H7 (cell line): ENCODE measurements at regions not wholly inside any gene's neighbourhood (a gene's known extent, or its start where the extent isn't known, plus 50 kb on each side); places are given as distances from the start of the nearest gene placed in this dataset.
"Not testable (repeated sequence)": the region's sequence is repeated elsewhere in the genome, so short reads cannot be mapped to it uniquely, and the experiment has no call there.

Experiments
- DNase-seq: peaks from one replicate; pipeline ENCODE4 v3.0.0; 2012
- H3K27me3 ChIP-seq: 2 replicates; pipeline ENCODE4 v1.6.0; 2011; ENCODE audit warnings: mild to moderate bottlenecking, low read length; ENCODE audit not compliant: control insufficient read depth, insufficient read depth
- H3K36me3 ChIP-seq: replicated peaks from 2 replicates; pipeline ENCODE4 v1.5.1; 2011; ENCODE audit warnings: low read length; ENCODE audit not compliant: control insufficient read depth, insufficient read depth
- H3K4me3 ChIP-seq: 2 replicates; pipeline ENCODE4 v1.5.1; 2011; ENCODE audit warnings: low read depth, mild to moderate bottlenecking, control low read depth, low read length, moderate library complexity; ENCODE audit not compliant: insufficient read depth

- Histone ChIP-seq H3K4me3 (no peak overlapping the region), H3K27me3 (no peaks in the 10 kb centered on the region), H3K36me3 (no peaks in the 10 kb centered on the region)
- no peak for DNase-seq
These were observed 77.8 kb upstream of the TAB2 start for GRCh38 chr6:149239573-149240209.

- Histone ChIP-seq H3K27me3 (no peaks in the 10 kb centered on the region), H3K36me3 (no peaks in the 10 kb centered on the region), H3K4me3 (no peak overlapping the region)
- DNase-seq, result no peak
These were observed 74.6 kb upstream of the TAB2 start for GRCh38 chr6:149242883-149243282.

GRCh38 chr6:149244105-149244504, 73.4 kb upstream of the TAB2 start:
- H3K27me3 ChIP-seq, result no peaks in the 10 kb centered on the region
- DNase-seq, result no peak
- H3K36me3 ChIP-seq, result no peaks in the 10 kb centered on the region
- H3K4me3 ChIP-seq, result no peak overlapping the region

GRCh38 chr6:149246691-149247384, 70.7 kb upstream of the TAB2 start:
- no peaks in the 10 kb centered on the region for H3K36me3 ChIP-seq
- peak; percentile 20 for DNase-seq
- no peaks in the 10 kb centered on the region for H3K27me3 ChIP-seq
- H3K4me3 ChIP-seq, result no peak overlapping the region

GRCh38 chr6:149247385-149247763, 70.1 kb upstream of the TAB2 start:
- Histone ChIP-seq H3K4me3 (no peak overlapping the region), H3K36me3 (no peaks in the 10 kb centered on the region), H3K27me3 (no peaks in the 10 kb centered on the region)
- DNase-seq, result no peak

DNA sequence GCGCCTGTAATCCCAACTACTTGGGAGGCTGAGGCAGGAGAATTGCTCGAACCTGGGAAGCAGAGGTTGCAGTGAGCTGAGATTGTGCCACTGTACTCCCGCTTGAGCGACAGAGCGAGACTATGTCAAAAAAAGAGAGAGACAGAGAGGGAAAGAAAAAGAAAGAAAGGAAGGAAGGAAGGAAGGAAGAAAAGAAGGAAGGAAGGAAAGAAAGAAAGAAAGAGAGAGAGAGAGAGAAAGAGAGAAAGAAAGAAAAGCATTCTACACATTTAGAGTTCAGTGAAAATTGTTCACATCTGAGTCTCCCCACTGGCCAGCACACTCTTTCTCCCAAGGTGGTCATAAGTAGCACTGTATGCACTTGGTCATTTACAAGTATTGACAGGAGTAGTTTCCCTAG, 69.2 kb upstream of the TAB2 start:
- not testable (repeated sequence) for DNase-seq, H3K27me3 ChIP-seq, H3K36me3 ChIP-seq, H3K4me3 ChIP-seq

DNA sequence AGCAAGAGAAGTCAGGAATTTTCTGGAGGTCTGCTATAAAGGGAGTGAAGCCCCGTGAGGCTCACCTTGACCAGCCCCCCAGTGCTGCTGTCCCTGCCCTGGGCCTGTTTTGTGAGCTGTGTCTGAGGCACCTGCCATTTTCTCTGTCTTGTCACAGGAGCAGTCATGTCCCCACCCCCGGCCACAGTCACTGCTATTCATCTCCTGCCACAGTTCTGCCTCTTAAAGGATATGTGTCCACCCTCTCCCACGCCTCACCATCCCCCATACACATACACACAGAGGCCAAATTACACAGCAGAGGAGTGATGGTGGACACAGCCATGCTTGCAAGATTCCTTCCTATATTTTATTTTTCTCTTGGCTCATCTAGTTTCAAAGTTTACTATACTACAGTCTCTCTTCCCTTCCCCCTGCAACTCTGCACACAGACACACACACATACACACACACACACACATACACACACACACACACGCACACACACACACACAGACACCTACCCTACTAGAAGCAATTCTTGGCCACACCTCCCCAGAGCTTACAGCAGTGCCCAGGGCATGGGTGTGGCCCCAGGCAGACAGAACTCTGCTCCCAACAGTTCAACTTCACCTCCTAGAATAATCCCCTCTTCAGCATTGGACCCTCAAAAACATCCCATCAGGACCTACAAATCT, 68.7 kb upstream of the TAB2 start:
- DNase-seq, result no peak
- Histone ChIP-seq H3K4me3 (no peak overlapping the region), H3K27me3 (no peaks in the 10 kb centered on the region), H3K36me3 (no peaks in the 10 kb centered on the region)

DNA sequence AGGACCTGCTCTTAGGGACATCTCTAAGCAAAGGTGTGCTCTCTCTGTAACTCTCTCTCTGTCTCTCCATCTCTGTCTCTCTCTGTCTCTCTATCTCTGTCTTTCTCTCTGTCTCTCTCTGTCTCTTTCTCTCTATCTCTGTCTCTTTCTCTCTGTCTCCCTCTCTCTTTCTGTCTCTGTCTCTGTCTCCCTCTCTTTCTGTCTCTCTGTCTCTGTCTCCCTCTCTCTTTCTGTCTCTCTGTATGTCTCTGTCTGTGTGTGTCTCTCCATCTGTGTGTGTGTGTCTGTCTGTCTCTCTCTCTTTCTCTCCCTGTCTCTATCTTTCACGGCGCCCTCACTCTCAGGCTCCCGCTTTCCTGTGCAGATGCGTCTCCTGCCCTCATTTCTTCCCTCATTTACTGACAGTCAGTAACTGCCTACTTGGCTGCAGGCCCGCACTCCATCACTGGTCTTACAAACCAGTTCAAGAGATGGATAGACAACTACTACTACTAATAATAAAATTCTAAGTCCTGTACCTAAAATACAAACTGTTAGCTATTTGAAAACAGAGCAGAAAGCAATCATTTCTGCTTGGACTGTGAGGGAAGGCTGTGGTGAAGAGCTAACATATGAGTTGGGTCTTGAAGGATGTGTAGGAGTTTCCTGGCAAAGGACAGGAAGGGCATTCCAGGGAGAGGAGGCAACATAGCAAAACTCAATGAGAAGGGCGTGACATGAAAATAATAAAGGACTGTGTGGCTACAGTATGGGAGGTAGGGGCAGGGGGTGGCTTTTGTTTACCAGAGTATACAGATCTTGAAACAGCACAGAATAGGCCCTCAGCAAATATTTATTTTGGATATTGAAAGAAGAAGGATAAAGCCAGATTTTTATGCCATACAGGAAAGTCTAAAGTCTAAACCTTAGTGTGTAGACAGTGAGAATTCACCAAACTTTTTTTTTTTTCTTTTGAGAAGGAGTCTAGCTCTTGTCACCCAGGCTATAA, 67.8 kb upstream of the TAB2 start:
- Histone ChIP-seq H3K27me3 (no peaks in the 10 kb centered on the region), H3K4me3 (no peak overlapping the region), H3K36me3 (no peaks in the 10 kb centered on the region)
- DNase-seq, result no peak

- Histone ChIP-seq H3K27me3 (no peaks in the 10 kb centered on the region), H3K36me3 (no peaks in the 10 kb centered on the region), H3K4me3 (no peak overlapping the region)
- no peak for DNase-seq
These were observed 66.6 kb upstream of the TAB2 start for GRCh38 chr6:149250951-149251350.

DNA sequence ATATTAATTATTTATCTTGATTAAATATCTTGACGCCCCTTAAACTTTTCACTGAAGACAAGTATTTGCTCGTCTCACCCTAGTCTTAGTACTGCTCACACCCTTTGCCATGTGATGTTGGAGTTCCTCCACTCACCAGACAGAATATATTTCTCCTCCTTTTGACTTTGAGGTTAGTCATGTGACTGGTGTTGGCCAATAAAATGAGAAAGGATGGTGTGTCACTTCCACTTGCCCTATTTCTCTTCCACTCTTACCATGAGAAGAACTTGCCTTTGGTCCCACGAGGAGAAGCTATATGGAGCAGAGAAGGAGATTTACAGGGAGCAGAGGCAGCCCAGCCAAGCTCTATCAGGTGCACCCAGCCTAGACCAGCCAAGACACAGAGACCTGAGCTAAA, 64.9 kb upstream of the TAB2 start:
- DNase-seq, result no peak
- Histone ChIP-seq H3K27me3 (no peaks in the 10 kb centered on the region), H3K4me3 (no peak overlapping the region), H3K36me3 (no peaks in the 10 kb centered on the region)

DNA sequence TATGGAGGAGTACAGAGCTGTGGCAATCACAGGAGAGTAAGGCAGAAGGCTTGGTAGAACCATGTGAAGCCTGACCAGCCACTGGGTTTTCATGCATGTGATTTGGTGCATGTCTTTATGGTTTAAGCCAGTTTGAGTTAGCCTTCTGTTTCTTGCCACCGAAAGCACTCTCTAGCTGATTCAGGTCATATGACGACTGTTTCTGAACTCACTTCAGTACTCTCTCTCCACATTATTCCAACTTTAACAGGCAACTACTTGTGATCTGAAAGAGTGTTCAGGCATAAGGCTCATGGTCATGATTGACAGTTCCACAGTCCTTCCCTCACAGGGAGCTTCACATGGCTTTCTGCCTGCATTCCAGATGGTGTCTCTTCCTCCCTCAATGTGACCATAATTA, 63.3 kb upstream of the TAB2 start:
- no peaks in the 10 kb centered on the region for H3K36me3 ChIP-seq
- no peak overlapping the region for H3K4me3 ChIP-seq
- no peaks in the 10 kb centered on the region for H3K27me3 ChIP-seq
- no peak for DNase-seq

DNA sequence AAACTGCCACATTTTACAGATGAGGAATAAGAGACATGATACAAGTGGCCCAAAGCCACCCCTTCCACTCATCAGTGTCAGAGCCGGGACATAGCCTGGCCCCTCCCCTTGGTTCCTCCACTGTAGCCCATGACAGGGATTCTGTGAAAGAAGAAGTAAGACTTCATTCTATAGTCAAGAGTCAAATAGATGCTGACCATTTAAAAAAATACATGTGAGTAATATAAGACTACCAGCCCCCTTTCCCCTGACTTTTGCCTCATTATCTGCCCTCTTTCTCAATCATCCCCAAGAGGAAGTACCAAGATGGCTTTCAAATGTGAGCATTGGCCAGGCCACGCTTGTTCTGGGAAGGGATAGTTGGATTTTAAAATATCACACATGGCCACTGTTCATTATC, 57.8 kb upstream of the TAB2 start:
- Histone ChIP-seq H3K4me3 (no peak overlapping the region), H3K36me3 (no peaks in the 10 kb centered on the region), H3K27me3 (no peaks in the 10 kb centered on the region)
- DNase-seq, result no peak

DNA sequence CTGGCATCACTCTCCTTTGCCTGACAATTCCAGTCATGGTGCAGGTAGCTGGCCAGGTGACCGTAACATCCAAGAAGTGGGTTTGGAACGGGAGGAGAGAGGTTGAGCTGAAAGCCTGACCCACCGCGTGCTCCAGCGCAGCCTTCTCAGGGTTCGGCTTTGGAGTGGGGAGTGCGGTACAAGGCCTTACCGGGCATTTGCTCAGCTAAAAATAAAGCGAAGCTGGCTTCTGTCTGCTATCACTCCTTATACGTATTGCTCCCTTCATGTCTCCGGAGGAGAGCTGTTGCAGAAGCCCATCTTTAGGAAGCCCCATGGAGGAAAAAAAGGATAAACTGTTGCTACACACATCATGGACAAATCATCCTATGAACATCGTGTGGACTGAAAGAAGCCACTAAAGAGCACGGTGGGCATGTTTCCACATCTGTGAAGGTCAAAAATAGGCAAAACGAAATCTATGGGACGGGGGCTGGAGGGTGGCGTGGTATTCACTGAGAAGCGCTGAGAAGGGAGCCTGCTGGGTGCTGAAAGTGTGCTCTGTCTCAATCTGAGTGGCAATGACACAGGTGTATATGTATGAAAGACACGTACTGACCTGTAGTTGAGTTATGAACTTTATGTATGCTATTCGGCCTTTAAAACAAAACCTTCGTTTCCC, 57.2 kb upstream of the TAB2 start:
- Histone ChIP-seq H3K4me3 (no peak overlapping the region), H3K36me3 (no peaks in the 10 kb centered on the region), H3K27me3 (no peaks in the 10 kb centered on the region)
- no peak for DNase-seq

DNA sequence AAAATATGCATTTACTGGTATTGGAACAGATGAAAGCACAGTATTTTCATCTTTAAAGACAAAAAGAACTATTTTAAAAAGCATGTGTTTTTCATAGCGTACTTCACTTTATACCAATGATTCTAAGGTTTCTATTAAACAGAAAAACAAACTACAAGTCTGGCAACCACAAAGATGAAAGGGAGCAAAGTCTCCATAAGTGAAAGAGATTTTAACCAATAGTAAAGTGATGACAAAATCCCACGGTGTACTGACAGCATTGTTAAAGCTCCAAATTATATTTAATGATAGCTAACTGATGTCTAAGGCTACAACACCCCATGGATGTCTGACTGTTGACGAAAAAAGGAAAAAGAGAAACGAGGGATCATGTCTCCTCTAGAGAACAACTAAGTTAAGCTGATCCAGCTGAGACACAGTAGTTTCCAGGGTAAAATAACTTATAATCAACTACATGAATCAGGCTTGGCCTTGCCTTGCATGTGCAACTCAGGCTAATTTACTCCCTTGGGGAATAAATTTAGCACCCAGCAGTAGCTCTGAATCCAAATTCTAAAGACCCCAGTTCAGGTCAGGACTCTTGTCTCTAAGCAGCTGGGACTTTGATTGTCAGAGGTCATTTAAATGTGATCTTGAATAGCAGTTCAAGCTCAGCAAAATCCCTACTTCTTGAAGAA, 56.0 kb upstream of the TAB2 start:
- H3K27me3 ChIP-seq, result no peaks in the 10 kb centered on the region
- no peak for DNase-seq
- H3K36me3 ChIP-seq, result no peaks in the 10 kb centered on the region
- no peak overlapping the region for H3K4me3 ChIP-seq
